Breast epithelium (tissue), 3 donors: ENCODE measurements at regions not wholly inside any gene's neighbourhood (a gene's known extent, or its start where the extent isn't known, plus 50 kb on each side); places are given as distances from the start of the nearest gene placed in this dataset.

Source experiments
- CTCF ChIP-seq, 3 donors: fragments of 450-650 bp; IDR thresholded peaks; one replicate each; pipeline ENCODE4 v1.5.1; 2016 to 2017; ENCODE audit warnings: antibody characterized with exemption in 3 of 3, mild to moderate bottlenecking in 3 of 3, moderate library complexity in 3 of 3
- POLR2A ChIP-seq: fragments of 450-650 bp; IDR thresholded peaks from one replicate; pipeline ENCODE4 v1.6.1; 2016; ENCODE audit warnings: antibody characterized with exemption, mild to moderate bottlenecking, moderate library complexity
- POLR2AphosphoS5 ChIP-seq, 3 donors: sonication (generic); formaldehyde crosslinking; IDR thresholded peaks; one replicate each; pipeline ENCODE4 v1.6.1; 2017; ENCODE audit warnings: antibody characterized with exemption in 3 of 3

DNA sequence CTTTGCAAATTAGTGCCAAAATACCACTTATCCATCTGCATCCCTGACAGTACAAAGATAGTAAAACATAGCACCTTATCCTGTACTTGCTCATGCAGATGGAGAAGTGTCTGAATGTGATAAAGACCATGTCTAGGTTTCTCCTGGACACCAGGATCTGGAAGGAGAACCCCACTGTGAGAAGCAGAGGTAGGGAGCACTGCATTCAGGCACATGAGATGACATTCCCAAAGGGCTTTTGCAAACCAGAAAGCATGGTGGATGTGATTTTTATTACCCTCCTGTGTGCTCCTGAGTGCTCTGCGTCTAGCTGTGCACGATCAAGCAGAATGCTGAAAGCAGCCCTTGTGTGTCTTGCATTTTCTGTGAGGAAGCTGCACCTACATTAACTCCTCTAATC, 857.6 kb upstream of the ID2 start:
- TF ChIP-seq POLR2A (no peak), CTCF (IDR thresholded peaks at IDR 0.05) (no peak), POLR2AphosphoS5 (IDR thresholded peaks at IDR 0.05) (no peak)
